ENCODE measurements at regions not wholly inside any gene's neighbourhood (a gene's known extent, or its start where the extent isn't known, plus 50 kb on each side); places are given as distances from the start of the nearest gene placed in this dataset.

DNA sequence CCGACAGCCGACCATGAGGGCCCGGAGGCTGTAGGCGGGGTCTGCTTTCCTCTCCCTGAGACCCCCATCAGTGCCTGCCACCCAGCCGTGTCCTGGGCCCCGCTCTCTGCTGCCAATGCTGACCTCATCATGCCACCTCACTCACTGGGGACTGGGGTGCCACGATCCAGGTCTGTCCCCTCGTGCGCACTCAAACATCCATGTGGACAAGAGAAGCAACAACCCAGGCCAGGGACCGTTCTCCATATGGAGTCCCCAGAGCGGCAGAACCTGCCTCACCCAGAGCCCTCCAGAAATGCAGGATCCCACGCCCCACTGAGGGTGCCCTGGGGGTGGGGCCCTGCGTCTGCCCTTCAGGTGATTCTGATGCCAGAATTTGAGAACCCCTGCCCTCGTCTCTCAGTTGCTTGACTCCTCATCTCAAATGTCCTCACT, 210.0 kb upstream of the PPP2R2D start:
- H3K36me3 ChIP-seq (ENCODE audit: control insufficient read depth, insufficient read depth, low read length) = no peaks in the 10 kb centered on the region
- WGBS, 2 experiments = 92 to 95% methylated on average over 14 of the region's 14 CpGs

DNA sequence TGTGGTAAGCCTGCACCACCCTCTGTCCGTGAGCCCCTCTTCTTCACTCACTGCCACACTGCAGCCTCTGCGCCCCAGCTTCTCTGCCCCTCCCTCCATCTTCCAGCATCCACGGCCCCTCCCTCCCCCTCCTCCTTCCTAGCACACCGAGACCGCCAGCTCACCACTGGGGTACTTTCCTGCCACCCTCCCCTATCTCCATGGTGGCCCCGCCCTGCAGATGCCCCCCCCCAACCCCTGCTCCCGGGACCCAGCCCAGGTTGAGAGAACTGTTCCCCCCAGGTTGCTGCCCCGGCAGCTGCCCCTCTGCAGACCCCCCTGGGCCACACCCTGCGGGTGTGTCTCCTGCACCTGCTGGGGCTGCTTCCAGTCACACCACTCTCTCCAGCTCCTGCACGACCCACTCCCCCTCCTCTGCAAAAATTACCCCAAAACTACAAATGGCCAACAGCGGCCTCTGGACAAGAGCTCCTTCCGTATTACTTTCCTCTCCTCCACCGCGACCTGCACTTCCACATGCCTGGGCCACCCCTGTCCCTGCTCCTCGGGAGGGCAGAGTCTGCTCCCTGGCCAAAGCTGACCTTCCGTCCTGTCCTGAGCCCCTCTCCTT, 209.2 kb upstream of the PPP2R2D start:
- Histone ChIP-seq H3K4me3 (ENCODE audit: insufficient read depth, low read depth, low read length) (no peak overlapping the region), H3K4me1 (ENCODE audit: control insufficient read depth, insufficient read depth, low read length) (peaks cover 17% of the 10 kb centered on the region), H3K27ac (ENCODE audit: insufficient read depth, low read depth, low read length, poor library complexity, severe bottlenecking) (no peak overlapping the region), H3K36me3 (ENCODE audit: control insufficient read depth, insufficient read depth, low read length) (no peaks in the 10 kb centered on the region), H3K27me3 (ENCODE audit: control insufficient read depth, insufficient read depth, low read length, poor library complexity, severe bottlenecking) (no peaks in the 10 kb centered on the region), H3K9me3 (ENCODE audit: control insufficient read depth, low read length) (no peaks in the 10 kb centered on the region)
- 91 to 92% methylated on average over 16 of the region's 16 CpGs for WGBS, 2 experiments

More for the DNA sequence above, 210.0 kb upstream of the PPP2R2D start:
- Histone ChIP-seq H3K27me3 (ENCODE audit: control insufficient read depth, insufficient read depth, low read length, poor library complexity, severe bottlenecking) (no peaks in the 10 kb centered on the region), H3K4me1 (ENCODE audit: control insufficient read depth, insufficient read depth, low read length) (peaks cover 19% of the 10 kb centered on the region), H3K4me3 (ENCODE audit: insufficient read depth, low read depth, low read length) (no peak overlapping the region), H3K9me3 (ENCODE audit: control insufficient read depth, low read length) (no peaks in the 10 kb centered on the region), H3K27ac (ENCODE audit: insufficient read depth, low read depth, low read length, poor library complexity, severe bottlenecking) (no peak overlapping the region)

DNA sequence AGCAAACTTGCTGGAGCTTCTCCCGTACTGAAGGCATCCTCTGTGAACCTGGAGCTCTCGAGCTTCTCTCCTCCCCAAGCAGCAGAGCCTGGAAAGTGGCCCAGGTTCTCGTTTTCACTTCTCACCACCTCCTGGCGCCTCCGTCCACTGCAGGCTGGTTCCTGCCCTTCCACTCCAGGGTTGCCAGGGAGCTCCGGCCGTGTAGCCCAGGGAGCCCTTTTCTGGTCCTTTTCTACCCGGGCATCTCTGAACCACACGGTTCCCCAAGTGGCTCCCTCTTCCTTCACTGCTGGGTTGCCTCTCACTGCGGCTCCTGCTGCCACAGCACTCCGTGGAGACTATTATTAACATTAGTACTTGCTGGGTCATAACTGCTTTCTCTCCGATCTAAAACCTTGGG, 208.6 kb upstream of the PPP2R2D start:
- no peaks in the 10 kb centered on the region for H3K27me3 ChIP-seq (ENCODE audit: control insufficient read depth, insufficient read depth, low read length, poor library complexity, severe bottlenecking)
- no peaks in the 10 kb centered on the region for H3K9me3 ChIP-seq (ENCODE audit: control insufficient read depth, low read length)
- no peaks in the 10 kb centered on the region for H3K36me3 ChIP-seq (ENCODE audit: control insufficient read depth, insufficient read depth, low read length)
- H3K4me3 ChIP-seq (ENCODE audit: insufficient read depth, low read depth, low read length) = no peak overlapping the region
- H3K27ac ChIP-seq (ENCODE audit: insufficient read depth, low read depth, low read length, poor library complexity, severe bottlenecking) = no peak overlapping the region
- H3K4me1 ChIP-seq (ENCODE audit: control insufficient read depth, insufficient read depth, low read length) = peaks cover 12% of the 10 kb centered on the region
- WGBS, 2 experiments = 89% methylated on average over 12 of the region's 12 CpGs

DNA sequence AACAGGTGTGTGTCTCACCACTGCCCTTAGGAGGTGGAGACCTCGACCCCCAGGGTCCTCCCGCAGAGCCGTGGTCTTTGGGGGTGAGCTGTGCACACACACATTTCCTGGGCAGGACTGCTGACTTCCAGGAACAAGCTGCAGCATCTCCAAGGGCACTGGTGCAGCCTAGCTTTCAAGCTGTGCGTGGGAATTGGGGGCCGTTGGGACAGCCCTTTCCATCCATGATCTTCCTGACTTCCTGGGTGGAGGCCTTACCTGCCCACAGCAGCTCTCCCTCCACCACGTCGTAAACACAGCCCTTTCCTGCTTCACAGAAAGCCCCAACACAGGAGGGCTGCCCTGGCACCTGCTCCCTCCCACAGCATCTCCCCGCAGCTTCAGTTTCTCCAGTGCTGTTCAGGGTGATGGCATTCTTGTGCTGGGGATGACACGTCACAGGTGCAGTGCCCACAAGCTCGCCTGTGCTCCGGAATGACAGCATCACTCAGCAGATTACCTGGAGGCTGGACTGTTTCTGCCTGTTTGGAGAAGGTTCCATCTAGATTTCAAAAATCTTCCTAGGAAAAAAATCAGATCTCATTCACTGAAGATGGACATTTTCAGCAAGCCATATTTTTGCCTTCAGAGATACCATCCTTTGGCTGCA, 208.0 kb upstream of the PPP2R2D start:
- Histone ChIP-seq H3K27ac (ENCODE audit: insufficient read depth, low read depth, low read length, poor library complexity, severe bottlenecking) (no peak overlapping the region), H3K9me3 (ENCODE audit: control insufficient read depth, low read length) (no peaks in the 10 kb centered on the region), H3K27me3 (ENCODE audit: control insufficient read depth, insufficient read depth, low read length, poor library complexity, severe bottlenecking) (no peaks in the 10 kb centered on the region), H3K4me1 (ENCODE audit: control insufficient read depth, insufficient read depth, low read length) (peaks cover 7% of the 10 kb centered on the region), H3K36me3 (ENCODE audit: control insufficient read depth, insufficient read depth, low read length) (no peaks in the 10 kb centered on the region), H3K4me3 (ENCODE audit: insufficient read depth, low read depth, low read length) (no peak overlapping the region)
- WGBS, 2 experiments = 90% methylated on average over 11 of the region's 11 CpGs

DNA sequence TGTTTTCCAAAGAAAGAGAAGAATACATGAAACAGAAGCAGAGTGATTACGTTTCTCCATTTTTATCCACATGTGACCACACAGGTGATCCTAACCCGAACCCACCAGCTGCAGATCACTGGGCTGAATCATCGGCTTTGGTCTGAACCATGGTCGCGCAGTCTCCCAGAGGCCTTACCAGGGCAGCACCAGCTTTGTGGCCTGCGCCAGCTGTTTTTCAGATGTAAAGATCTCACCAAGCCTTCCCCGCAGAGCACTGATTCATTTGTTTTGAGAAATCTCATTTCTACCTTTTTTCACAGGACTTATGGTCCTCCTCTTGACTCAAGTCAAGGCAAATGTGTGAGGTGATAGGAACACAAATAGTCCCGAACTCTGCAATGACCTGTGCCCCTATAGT, 207.0 kb upstream of the PPP2R2D start:
- Histone ChIP-seq H3K27me3 (ENCODE audit: control insufficient read depth, insufficient read depth, low read length, poor library complexity, severe bottlenecking) (no peaks in the 10 kb centered on the region), H3K27ac (ENCODE audit: insufficient read depth, low read depth, low read length, poor library complexity, severe bottlenecking) (no peak overlapping the region), H3K9me3 (ENCODE audit: control insufficient read depth, low read length) (no peaks in the 10 kb centered on the region), H3K4me1 (ENCODE audit: control insufficient read depth, insufficient read depth, low read length) (peaks cover 4% of the 10 kb centered on the region), H3K4me3 (ENCODE audit: insufficient read depth, low read depth, low read length) (no peak overlapping the region), H3K36me3 (ENCODE audit: control insufficient read depth, insufficient read depth, low read length) (no peaks in the 10 kb centered on the region)
- WGBS, 2 experiments = 95 to 97% methylated on average over 8 of the region's 8 CpGs

DNA sequence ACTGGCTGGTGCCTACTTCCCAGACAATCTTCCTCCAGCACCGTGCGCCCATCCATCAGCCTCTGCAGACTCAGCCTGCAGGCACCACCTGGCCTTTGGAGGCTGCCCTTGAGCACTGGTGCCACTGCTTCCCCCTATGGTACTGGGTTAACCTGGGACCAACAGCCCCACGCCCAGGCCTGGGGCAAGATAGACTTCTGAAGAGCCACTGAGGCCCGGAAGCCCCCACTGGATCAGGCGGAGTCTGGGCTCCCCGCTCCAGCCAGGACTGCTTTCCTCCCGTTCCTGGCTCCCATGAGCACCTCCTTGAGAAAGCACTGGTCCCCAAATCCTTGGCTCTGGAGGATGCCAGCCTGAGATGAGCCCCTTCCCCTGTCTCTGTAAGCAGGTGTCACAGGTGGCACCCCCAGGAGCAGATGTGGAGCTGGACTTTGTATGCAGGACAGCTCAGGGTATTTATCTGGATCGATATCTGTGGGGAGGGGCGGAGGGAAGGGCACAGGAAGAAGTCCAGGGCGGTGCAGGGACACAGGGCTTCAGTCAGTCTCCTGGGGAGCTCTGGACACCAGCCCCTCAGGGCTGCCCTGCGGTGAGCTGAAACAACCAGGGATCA, 206.5 kb upstream of the PPP2R2D start:
- Histone ChIP-seq H3K4me3 (ENCODE audit: insufficient read depth, low read depth, low read length) (no peak overlapping the region), H3K36me3 (ENCODE audit: control insufficient read depth, insufficient read depth, low read length) (no peaks in the 10 kb centered on the region), H3K9me3 (ENCODE audit: control insufficient read depth, low read length) (no peaks in the 10 kb centered on the region), H3K4me1 (ENCODE audit: control insufficient read depth, insufficient read depth, low read length) (no peaks in the 10 kb centered on the region), H3K27me3 (ENCODE audit: control insufficient read depth, insufficient read depth, low read length, poor library complexity, severe bottlenecking) (no peaks in the 10 kb centered on the region), H3K27ac (ENCODE audit: insufficient read depth, low read depth, low read length, poor library complexity, severe bottlenecking) (no peak overlapping the region)
- 93% methylated on average over 11 of the region's 11 CpGs for WGBS, 2 experiments

DNA sequence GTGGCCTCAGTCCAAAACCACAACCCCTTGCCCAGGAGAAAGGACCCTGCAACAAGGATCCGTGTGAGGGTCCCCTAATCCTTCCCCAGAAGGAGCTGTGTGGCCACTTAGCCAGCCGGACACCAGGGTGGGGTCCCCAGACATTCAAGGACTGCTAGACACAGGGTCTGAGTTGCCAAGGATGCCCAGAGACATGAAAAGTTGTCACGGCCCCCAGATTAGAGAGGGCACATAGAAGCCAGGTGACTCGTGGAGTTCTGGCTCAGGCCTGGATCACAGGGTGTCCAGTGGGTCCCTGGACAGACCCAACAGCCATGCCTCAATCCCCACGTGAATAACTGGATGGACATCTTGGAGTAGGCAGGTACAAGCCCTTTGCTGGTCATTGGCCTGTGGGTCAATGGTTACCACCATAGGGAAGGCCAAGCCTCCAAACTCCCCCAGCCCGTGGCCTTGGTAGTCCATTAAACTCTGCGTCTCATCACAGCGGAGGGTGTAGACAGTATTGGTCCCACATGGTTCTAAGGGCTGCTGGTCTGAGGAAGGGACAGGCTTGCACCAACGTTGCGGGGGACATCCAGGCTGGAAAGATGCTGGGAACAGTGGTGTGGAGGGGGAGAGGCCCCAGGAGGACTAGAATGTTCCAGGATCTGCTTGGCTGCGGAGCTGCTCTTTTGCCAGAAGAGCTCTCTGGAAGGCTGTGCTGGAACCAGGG, 205.9 kb upstream of the PPP2R2D start:
- Histone ChIP-seq H3K27ac (ENCODE audit: insufficient read depth, low read depth, low read length, poor library complexity, severe bottlenecking) (no peak overlapping the region), H3K9me3 (ENCODE audit: control insufficient read depth, low read length) (no peaks in the 10 kb centered on the region), H3K36me3 (ENCODE audit: control insufficient read depth, insufficient read depth, low read length) (no peaks in the 10 kb centered on the region), H3K4me1 (ENCODE audit: control insufficient read depth, insufficient read depth, low read length) (no peaks in the 10 kb centered on the region), H3K27me3 (ENCODE audit: control insufficient read depth, insufficient read depth, low read length, poor library complexity, severe bottlenecking) (no peaks in the 10 kb centered on the region), H3K4me3 (ENCODE audit: insufficient read depth, low read depth, low read length) (no peak overlapping the region)
- 93 to 94% methylated on average over 11 of the region's 11 CpGs for WGBS, 2 experiments

DNA sequence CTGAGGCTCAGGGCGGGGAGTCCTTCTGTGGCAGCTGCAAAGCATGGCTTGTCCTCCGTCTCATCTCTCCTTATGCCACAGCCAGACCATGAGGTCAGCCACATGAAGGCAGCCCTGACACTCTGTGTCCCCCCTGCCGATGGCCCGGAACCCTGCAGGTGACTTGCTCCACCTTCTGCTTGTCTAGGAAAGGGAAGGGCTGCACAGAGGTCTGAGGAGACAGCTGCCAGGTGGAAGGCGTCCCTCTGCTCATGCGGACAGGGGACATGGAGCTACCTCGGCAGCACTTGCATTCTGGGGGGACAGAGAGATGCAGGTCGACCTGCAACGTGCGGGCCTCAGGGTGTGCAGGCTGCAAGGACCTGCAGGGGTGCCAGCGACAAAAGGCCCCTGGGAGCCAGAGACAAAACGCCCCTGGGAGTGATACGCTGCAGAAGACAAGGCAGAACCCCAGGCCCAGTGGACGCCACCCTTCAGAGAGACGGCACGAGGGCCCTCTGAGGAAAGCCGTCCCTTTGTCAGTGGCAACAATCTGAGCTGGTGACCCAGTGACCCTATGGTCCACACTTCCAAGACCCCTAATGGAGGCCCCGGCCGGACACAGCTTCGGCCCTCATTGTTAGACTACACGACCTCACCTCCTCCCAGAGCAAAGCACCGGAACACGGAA, 205.2 kb upstream of the PPP2R2D start:
- Histone ChIP-seq H3K9me3 (ENCODE audit: control insufficient read depth, low read length) (no peaks in the 10 kb centered on the region), H3K4me1 (ENCODE audit: control insufficient read depth, insufficient read depth, low read length) (no peaks in the 10 kb centered on the region), H3K27ac (ENCODE audit: insufficient read depth, low read depth, low read length, poor library complexity, severe bottlenecking) (no peak overlapping the region), H3K27me3 (ENCODE audit: control insufficient read depth, insufficient read depth, low read length, poor library complexity, severe bottlenecking) (no peaks in the 10 kb centered on the region), H3K36me3 (ENCODE audit: control insufficient read depth, insufficient read depth, low read length) (no peaks in the 10 kb centered on the region), H3K4me3 (ENCODE audit: insufficient read depth, low read depth, low read length) (no peak overlapping the region)
- WGBS, 2 experiments = 88 to 91% methylated on average over 23 of the region's 23 CpGs

DNA sequence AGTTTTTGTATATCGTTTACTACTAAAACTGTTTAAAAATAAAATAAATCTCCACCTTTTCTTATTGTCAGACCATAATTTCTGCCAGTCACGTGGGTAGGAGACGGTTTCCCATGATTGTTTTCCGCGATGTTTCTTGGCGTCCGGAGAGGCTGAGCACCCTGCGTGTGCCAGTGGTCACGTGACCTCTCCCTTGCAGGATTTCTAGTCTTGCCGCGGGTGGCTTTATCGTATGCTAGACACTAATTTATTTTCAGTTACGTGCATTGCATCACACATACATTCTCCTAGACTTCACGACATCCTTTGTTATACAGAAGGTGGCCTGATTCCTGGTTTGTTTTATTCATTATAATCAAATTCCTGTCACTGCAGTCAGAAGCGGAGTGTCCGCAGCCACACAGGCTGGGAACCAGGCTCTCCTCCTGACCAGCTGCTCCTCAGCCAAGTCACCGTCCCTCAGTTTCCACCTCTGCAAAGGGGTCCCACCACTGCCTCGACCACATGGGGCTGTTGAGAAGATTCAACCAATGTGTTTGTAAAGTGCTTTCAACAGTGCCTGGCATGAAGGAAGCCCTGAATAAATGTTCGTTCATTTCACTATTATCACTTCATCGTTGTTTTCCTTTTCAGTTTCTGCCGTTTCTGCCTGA, 203.2 kb upstream of the PPP2R2D start:
- Histone ChIP-seq H3K9me3 (ENCODE audit: control insufficient read depth, low read length) (no peaks in the 10 kb centered on the region), H3K4me1 (ENCODE audit: control insufficient read depth, insufficient read depth, low read length) (no peaks in the 10 kb centered on the region), H3K27me3 (ENCODE audit: control insufficient read depth, insufficient read depth, low read length, poor library complexity, severe bottlenecking) (no peaks in the 10 kb centered on the region), H3K36me3 (ENCODE audit: control insufficient read depth, insufficient read depth, low read length) (no peaks in the 10 kb centered on the region), H3K27ac (ENCODE audit: insufficient read depth, low read depth, low read length, poor library complexity, severe bottlenecking) (no peak overlapping the region), H3K4me3 (ENCODE audit: insufficient read depth, low read depth, low read length) (no peak overlapping the region)
- 93 to 94% methylated on average over 21 of the region's 21 CpGs for WGBS, 2 experiments
